ENCODE measurements at regions not wholly inside any gene's neighbourhood (a gene's known extent, or its start where the extent isn't known, plus 50 kb on each side); places are given as distances from the start of the nearest gene placed in this dataset.

GRCh38 chr5:5967944-5968343 is 410.4 kb downstream of the MED10 start:
- no peak for TF ChIP-seq CTCF (IDR thresholded peaks at IDR 0.05; ENCODE audit: low read depth, low read length)
- no peak for DNase-seq (ENCODE audit: extremely low read depth, low read depth)

GRCh38 chr5:5967373-5967772 is 411.0 kb downstream of the MED10 start:
- TF ChIP-seq CTCF (IDR thresholded peaks at IDR 0.05; ENCODE audit: low read depth, low read length): no peak
- no peak for DNase-seq (ENCODE audit: extremely low read depth, low read depth)

- TF ChIP-seq CTCF (IDR thresholded peaks at IDR 0.05; ENCODE audit: low read depth, low read length): no peak
- no peak for DNase-seq (ENCODE audit: extremely low read depth, low read depth)
Observed at GRCh38 chr5:5965132-5965531, 413.2 kb downstream of the MED10 start.

GRCh38 chr5:5964347-5964746 is 414.0 kb downstream of the MED10 start:
- no peak for TF ChIP-seq CTCF (IDR thresholded peaks at IDR 0.05; ENCODE audit: low read depth, low read length)
- DNase-seq (ENCODE audit: extremely low read depth, low read depth): no peak

GRCh38 chr5:5957737-5958136 is 420.6 kb downstream of the MED10 start:
- DNase-seq (ENCODE audit: extremely low read depth, low read depth): no peak
- TF ChIP-seq CTCF (IDR thresholded peaks at IDR 0.05; ENCODE audit: low read depth, low read length): no peak

GRCh38 chr5:5954275-5954598 is 424.1 kb downstream of the MED10 start:
- DNase-seq (ENCODE audit: extremely low read depth, low read depth): no peak
- no peak for TF ChIP-seq CTCF (IDR thresholded peaks at IDR 0.05; ENCODE audit: low read depth, low read length)

GRCh38 chr5:5953584-5954274 is 424.6 kb downstream of the MED10 start:
- DNase-seq (ENCODE audit: extremely low read depth, low read depth): no peak
- TF ChIP-seq CTCF (IDR thresholded peaks at IDR 0.05; ENCODE audit: low read depth, low read length): no peak
